ENCODE measurements at regions not wholly inside any gene's neighbourhood (a gene's known extent, or its start where the extent isn't known, plus 50 kb on each side); places are given as distances from the start of the nearest gene placed in this dataset.

GRCh38 chr6:145480024-145480423 is 255.3 kb downstream of the EPM2A start:
- no peak overlapping the region for H3K4me3 ChIP-seq
- H3K4me1 ChIP-seq: no peaks in the 10 kb centered on the region
- TF ChIP-seq POLR2A (IDR thresholded peaks at IDR 0.05): no peak
- peaks cover 5% of the 10 kb centered on the region for H3K9me3 ChIP-seq
- DNase-seq (ENCODE audit: extremely low spot score in 2 of 2): no peak
- intact Hi-C loops (cut with DNase I): no loop called here
- no peaks in the 10 kb centered on the region for H3K27me3 ChIP-seq
- no peak overlapping the region for H3K27ac ChIP-seq
- no peaks in the 10 kb centered on the region for H3K36me3 ChIP-seq

GRCh38 chr6:145483191-145483996 is 251.9 kb downstream of the EPM2A start:
- no peak overlapping the region for H3K4me3 ChIP-seq
- no peak for DNase-seq (ENCODE audit: extremely low spot score in 2 of 2)
- H3K27ac ChIP-seq: no peak overlapping the region
- H3K36me3 ChIP-seq: no peaks in the 10 kb centered on the region
- intact Hi-C loops (cut with DNase I): no loop called here
- no peaks in the 10 kb centered on the region for H3K9me3 ChIP-seq
- TF ChIP-seq CTCF (IDR thresholded peaks at IDR 0.05) (no peak), POLR2A (IDR thresholded peaks at IDR 0.05) (no peak), POLR2AphosphoS5 (IDR thresholded peaks at IDR 0.05; ENCODE audit: insufficient read depth in 1 of 2, low read depth in 1 of 2) (no peak)
- H3K4me1 ChIP-seq: no peaks in the 10 kb centered on the region
- no peaks in the 10 kb centered on the region for H3K27me3 ChIP-seq

GRCh38 chr6:145485288-145485687 is 250.0 kb downstream of the EPM2A start:
- intact Hi-C loops (cut with DNase I): no loop called here
- Histone ChIP-seq H3K36me3 (no peaks in the 10 kb centered on the region), H3K27me3 (no peaks in the 10 kb centered on the region), H3K9me3 (no peaks in the 10 kb centered on the region), H3K27ac (no peak overlapping the region), H3K4me3 (no peak overlapping the region), H3K4me1 (no peaks in the 10 kb centered on the region)
- no peak for TF ChIP-seq POLR2AphosphoS5 (IDR thresholded peaks at IDR 0.05; ENCODE audit: insufficient read depth in 1 of 2, low read depth in 1 of 2)
- TF ChIP-seq CTCF (IDR thresholded peaks at IDR 0.05): no peak
- no peak for TF ChIP-seq POLR2A (IDR thresholded peaks at IDR 0.05)
- no peak for DNase-seq (ENCODE audit: extremely low spot score in 2 of 2)

GRCh38 chr6:145486306-145486705 is 249.0 kb downstream of the EPM2A start:
- H3K9me3 ChIP-seq: no peaks in the 10 kb centered on the region
- no peak for DNase-seq (ENCODE audit: extremely low spot score in 2 of 2)
- no peak overlapping the region for H3K27ac ChIP-seq
- H3K27me3 ChIP-seq: no peaks in the 10 kb centered on the region
- H3K4me3 ChIP-seq: no peak overlapping the region
- TF ChIP-seq CTCF (IDR thresholded peaks at IDR 0.05) (no peak), POLR2AphosphoS5 (IDR thresholded peaks at IDR 0.05; ENCODE audit: insufficient read depth in 1 of 2, low read depth in 1 of 2) (no peak), POLR2A (IDR thresholded peaks at IDR 0.05) (no peak)
- H3K4me1 ChIP-seq: no peaks in the 10 kb centered on the region
- H3K36me3 ChIP-seq: no peaks in the 10 kb centered on the region
- intact Hi-C loops (cut with DNase I): no loop called here

- Histone ChIP-seq H3K4me3 (no peak overlapping the region), H3K4me1 (no peaks in the 10 kb centered on the region), H3K27me3 (no peaks in the 10 kb centered on the region), H3K36me3 (no peaks in the 10 kb centered on the region), H3K27ac (no peak overlapping the region), H3K9me3 (no peaks in the 10 kb centered on the region)
- no peak for DNase-seq (ENCODE audit: extremely low spot score in 2 of 2)
- TF ChIP-seq POLR2A (IDR thresholded peaks at IDR 0.05) (no peak), CTCF (IDR thresholded peaks at IDR 0.05) (no peak), POLR2AphosphoS5 (IDR thresholded peaks at IDR 0.05; ENCODE audit: insufficient read depth in 1 of 2, low read depth in 1 of 2) (no peak)
- intact Hi-C loops (cut with DNase I): no loop called here
Observed at GRCh38 chr6:145489583-145489982, 245.7 kb downstream of the EPM2A start.

Measured in vagina (tissue), 2 donors.